Endodermal cell (in vitro differentiated cells): ENCODE measurements at regions not wholly inside any gene's neighbourhood (a gene's known extent, or its start where the extent isn't known, plus 50 kb on each side); places are given as distances from the start of the nearest gene placed in this dataset.
A peak's percentile ranks its signal among the peaks of the same experiment; 100 is the strongest.

Experiments used
- DNase-seq: peaks from one replicate; pipeline ENCODE4 v3.0.0-alpha.2; 2017
- H3K27ac ChIP-seq: 2 replicates; pipeline ENCODE4 v1.5.1; 2013; ENCODE audit warnings: mild to moderate bottlenecking, low read depth, low read length, moderate library complexity
- H3K27me3 ChIP-seq: 2 replicates; pipeline ENCODE4 v1.6.1; 2013; ENCODE audit warnings: mild to moderate bottlenecking, low read length, moderate library complexity; ENCODE audit not compliant: insufficient read depth, control insufficient read depth, poor library complexity, severe bottlenecking
- H3K36me3 ChIP-seq: 2 replicates; pipeline ENCODE4 v1.7.0; 2013; ENCODE audit warnings: mild to moderate bottlenecking, low read length, moderate library complexity; ENCODE audit not compliant: control insufficient read depth, insufficient read depth
- H3K4me1 ChIP-seq: one replicate; pipeline ENCODE4 v1.7.0; 2013; ENCODE audit warnings: low read length; ENCODE audit not compliant: control insufficient read depth, insufficient read depth
- H3K4me3 ChIP-seq: 2 replicates; pipeline ENCODE4 v1.5.1; 2013; ENCODE audit warnings: mild to moderate bottlenecking, low read length, moderate library complexity
- H3K9ac ChIP-seq: 2 replicates; pipeline ENCODE4 v1.6.1; 2013; ENCODE audit warnings: mild to moderate bottlenecking, low read length, moderate library complexity; ENCODE audit not compliant: poor library complexity, severe bottlenecking; ENCODE audit errors: extremely low read depth
- H3K9me3 ChIP-seq: 2 replicates; pipeline ENCODE4 v1.6.1; 2013; ENCODE audit warnings: mild to moderate bottlenecking, low read length, moderate library complexity; ENCODE audit not compliant: control insufficient read depth
- H3K27ac Mint-ChIP-seq: 2 replicates; pipeline ENCODE4 v1.8.0; 2020; ENCODE audit warnings: mixed read lengths
- H3K27me3 Mint-ChIP-seq: 2 replicates; pipeline ENCODE4 v1.8.0; 2021; ENCODE audit warnings: mild to moderate bottlenecking, mixed read lengths; ENCODE audit not compliant: insufficient read depth
- H3K36me3 Mint-ChIP-seq: 2 replicates; pipeline ENCODE4 v1.8.0; 2020; ENCODE audit warnings: low read depth, mixed read lengths
- H3K4me1 Mint-ChIP-seq: 2 replicates; pipeline ENCODE4 v1.8.0; 2020; ENCODE audit warnings: mixed read lengths
- H3K4me3 Mint-ChIP-seq: 2 replicates; pipeline ENCODE4 v1.8.0; 2020; ENCODE audit warnings: mild to moderate bottlenecking, moderate library complexity, mixed read lengths
- H3K9me3 Mint-ChIP-seq: 2 replicates; pipeline ENCODE4 v1.8.0; 2020; ENCODE audit warnings: mild to moderate bottlenecking, mixed read lengths
- WGBS, 2 experiments: methylation state at CpG; one replicate each; pipeline versions ENCODE4 v1.1.5 to v1.1.7; 2013; ENCODE audit warnings: missing lambda C conversion rate in 2 of 2, mixed read lengths in 1 of 2; ENCODE audit not compliant: insufficient coverage in 1 of 2, insufficient read length in 1 of 2; 5-methylcytosine and 5-hydroxymethylcytosine counted together
- TF ChIP-seq, protein P1 (sequence below): fragments of 200-600 bp; sonication (generic); conservative IDR thresholded peaks from 2 replicates; pipeline ENCODE4 v1.5.0; 2021; ENCODE audit warnings: antibody characterized with exemption, mild to moderate bottlenecking

DNA sequence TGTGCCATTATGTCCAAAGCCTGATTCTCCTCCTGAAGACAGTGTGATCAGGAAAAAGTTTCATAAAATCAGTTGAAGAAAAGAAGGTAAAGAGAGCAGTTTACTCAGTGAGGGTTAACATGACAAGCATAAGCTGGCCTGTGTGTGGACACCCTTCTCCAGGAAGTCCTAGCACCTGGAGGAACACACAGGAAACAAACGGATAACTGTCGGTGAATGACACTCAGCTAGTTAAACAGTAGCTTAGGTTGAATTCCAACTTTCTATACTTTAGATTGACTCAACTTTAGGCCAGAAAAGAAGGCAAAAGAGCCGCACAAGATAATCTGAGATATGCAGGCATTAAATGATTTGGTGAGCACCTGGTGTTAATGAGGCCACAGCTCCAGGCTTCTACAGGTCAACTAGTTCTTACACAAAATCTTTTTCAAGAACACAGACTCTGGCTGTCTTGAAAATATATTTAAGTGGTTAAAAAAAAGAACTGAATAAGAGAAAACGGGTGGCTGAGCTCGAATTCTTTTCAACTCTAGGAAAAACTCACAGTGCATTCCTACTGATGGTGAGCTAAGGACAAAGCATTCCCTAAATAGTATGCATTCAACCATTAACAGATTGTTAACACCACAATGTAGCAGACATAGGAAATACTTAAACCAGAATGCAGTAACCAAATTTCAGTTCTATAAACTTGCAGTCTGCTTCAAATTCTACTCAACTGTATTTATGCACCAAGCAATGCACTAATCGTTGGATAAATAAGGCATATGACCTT is 56.9 kb upstream of the TSPAN8 start:
- peaks cover 23% of the 10 kb centered on the region for H3K9me3 Mint-ChIP-seq
- H3K27me3 Mint-ChIP-seq, result no peaks in the 10 kb centered on the region
- H3K36me3 Mint-ChIP-seq, result peaks cover 7% of the 10 kb centered on the region
- H3K4me3 ChIP-seq, result peak overlapping the region; percentile 6
- TF ChIP-seq, protein P1, sequence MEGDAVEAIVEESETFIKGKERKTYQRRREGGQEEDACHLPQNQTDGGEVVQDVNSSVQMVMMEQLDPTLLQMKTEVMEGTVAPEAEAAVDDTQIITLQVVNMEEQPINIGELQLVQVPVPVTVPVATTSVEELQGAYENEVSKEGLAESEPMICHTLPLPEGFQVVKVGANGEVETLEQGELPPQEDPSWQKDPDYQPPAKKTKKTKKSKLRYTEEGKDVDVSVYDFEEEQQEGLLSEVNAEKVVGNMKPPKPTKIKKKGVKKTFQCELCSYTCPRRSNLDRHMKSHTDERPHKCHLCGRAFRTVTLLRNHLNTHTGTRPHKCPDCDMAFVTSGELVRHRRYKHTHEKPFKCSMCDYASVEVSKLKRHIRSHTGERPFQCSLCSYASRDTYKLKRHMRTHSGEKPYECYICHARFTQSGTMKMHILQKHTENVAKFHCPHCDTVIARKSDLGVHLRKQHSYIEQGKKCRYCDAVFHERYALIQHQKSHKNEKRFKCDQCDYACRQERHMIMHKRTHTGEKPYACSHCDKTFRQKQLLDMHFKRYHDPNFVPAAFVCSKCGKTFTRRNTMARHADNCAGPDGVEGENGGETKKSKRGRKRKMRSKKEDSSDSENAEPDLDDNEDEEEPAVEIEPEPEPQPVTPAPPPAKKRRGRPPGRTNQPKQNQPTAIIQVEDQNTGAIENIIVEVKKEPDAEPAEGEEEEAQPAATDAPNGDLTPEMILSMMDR, result no peak
- DNase-seq, result peak; percentile 64
- H3K4me1 ChIP-seq, result no peaks in the 10 kb centered on the region
- H3K4me1 Mint-ChIP-seq, result peaks cover 33% of the 10 kb centered on the region
- peaks cover 36% of the 10 kb centered on the region for H3K9me3 ChIP-seq
- no peaks in the 10 kb centered on the region for H3K27me3 ChIP-seq
- no peaks in the 10 kb centered on the region for H3K36me3 ChIP-seq
- H3K27ac ChIP-seq, result peak overlapping the region; percentile 7
- H3K27ac Mint-ChIP-seq, result peak overlapping the region; percentile 95
- H3K4me3 Mint-ChIP-seq, result no peak overlapping the region
- 23 to 35% methylated on average over 4 to 6 of the region's 6 CpGs for WGBS, 2 experiments
- no peak overlapping the region for H3K9ac ChIP-seq

- TF ChIP-seq, protein P1, result no peak
- no peaks in the 10 kb centered on the region for H3K4me1 ChIP-seq
- no peaks in the 10 kb centered on the region for H3K4me1 Mint-ChIP-seq
- no peaks in the 10 kb centered on the region for H3K27me3 ChIP-seq
- WGBS, 2 experiments, result 0% methylated on average over 1 of the region's 1 CpG
- H3K36me3 ChIP-seq, result no peaks in the 10 kb centered on the region
- H3K36me3 Mint-ChIP-seq, result peaks cover 17% of the 10 kb centered on the region
- H3K9me3 ChIP-seq, result peaks cover 85% of the 10 kb centered on the region
- H3K9ac ChIP-seq, result no peak overlapping the region
- H3K4me3 ChIP-seq, result no peak overlapping the region
- no peak overlapping the region for H3K27ac ChIP-seq
- H3K4me3 Mint-ChIP-seq, result no peak overlapping the region
- peaks cover 83% of the 10 kb centered on the region for H3K9me3 Mint-ChIP-seq
- DNase-seq, result no peak
- H3K27ac Mint-ChIP-seq, result no peak overlapping the region
- no peaks in the 10 kb centered on the region for H3K27me3 Mint-ChIP-seq
Measured at GRCh38 chr12:71208053-71208685, 50.4 kb upstream of the TSPAN8 start.
